HCT116 (cell line): ENCODE measurements at regions not wholly inside any gene's neighbourhood (a gene's known extent, or its start where the extent isn't known, plus 50 kb on each side); places are given as distances from the start of the nearest gene placed in this dataset.

Experiments used
- ATAC-seq: fragments of 200-7000 bp; cut with Tn5 transposase; 2 replicates; pipeline ENCODE4 v1.9.1; 2020; ENCODE audit warnings: mild to moderate bottlenecking, moderate library complexity
- BruUV-seq: library from RNA; stranded (reverse); fragments of 400-500 nt; replicated peaks from 2 replicates; lab custom pipeline; 2021; lab: Mats Ljungman, UMichigan
- CTCF ChIA-PET: fragments of 300-600 bp; sonication (Branson Sonifier 250); formaldehyde crosslinking; loops from one replicate; lab custom pipeline; 2021; ENCODE audit warnings: antibody characterized with exemption; lab: Charles Lee
- POLR2A ChIA-PET: fragments of 300-600, 350-600 bp; sonication (Branson Sonifier 250); formaldehyde crosslinking; loops from one replicate; lab custom pipeline; 2021; ENCODE audit warnings: antibody characterized with exemption; lab: Charles Lee
- RAD21 ChIA-PET, 2 experiments: fragments of 300-600 bp; sonication (Branson Sonifier 250); formaldehyde crosslinking; loops; one replicate each; lab custom pipeline; 2023; ENCODE audit warnings: low total read pairs in 2 of 2; ENCODE audit not compliant: uncharacterized antibody in 2 of 2, unreplicated experiment in 2 of 2, low non-redundant PET in 1 of 2; lab: Charles Lee
- DNase-seq: peaks from one replicate; pipeline ENCODE4 v3.0.0-alpha.2; 2010; ENCODE audit warnings: low read depth, low spot score
- H2AFZ ChIP-seq: fragments of 200-600 bp; shearing (Covaris generic), sonication (generic); 2 replicates; pipeline ENCODE4 v1.6.1; 2017; ENCODE audit warnings: low read depth, mixed run types, mixed read lengths, antibody characterized with exemption, low read length; ENCODE audit not compliant: poor library complexity, severe bottlenecking
- H3K27ac ChIP-seq: 2 replicates; pipeline ENCODE4 v1.5.1; 2012; ENCODE audit warnings: low read depth, low read length
- H3K27me3 ChIP-seq: fragments of 200-600 bp; sonication (generic); 2 replicates; pipeline ENCODE4 v1.6.1; 2016; ENCODE audit warnings: mixed run types, low read length, mixed read lengths; ENCODE audit not compliant: insufficient read depth
- H3K36me3 ChIP-seq, 2 experiments: fragments of 200-500 bp in 1 of 2; fragments of 200-600 bp in 1 of 2; sonication (Bioruptor generic) in 1 of 2; sonication (generic) in 1 of 2; 2 replicates each; pipeline versions ENCODE4 v1.5.1 to v1.6.1; 2014 to 2016; ENCODE audit warnings: low read length in 2 of 2, inconsistent platforms in 1 of 2, mixed read lengths in 1 of 2, mixed run types in 1 of 2; ENCODE audit not compliant: insufficient read depth in 2 of 2, control insufficient read depth in 1 of 2
- H3K4me1 ChIP-seq, 2 experiments: fragments of 200-600 bp in 1 of 2; sonication (generic) in 1 of 2; 2 replicates each; pipeline versions ENCODE4 v1.5.1 to v1.6.1; 2012 to 2017; ENCODE audit warnings: low read length in 2 of 2, inconsistent platforms in 1 of 2, mild to moderate bottlenecking in 1 of 2, mixed read lengths in 1 of 2, mixed run types in 1 of 2, moderate library complexity in 1 of 2; ENCODE audit not compliant: insufficient read depth in 2 of 2, control insufficient read depth in 1 of 2
- H3K4me2 ChIP-seq: fragments of 200-600 bp; sonication (generic); 2 replicates; pipeline ENCODE4 v1.6.1; 2017; ENCODE audit warnings: mixed run types, low read length, mixed read lengths
- H3K4me3 ChIP-seq, 2 experiments: fragments of 200-600 bp in 1 of 2; sonication (generic) in 1 of 2; replicated peaks in 1 of 2; 2 replicates each; pipeline ENCODE4 v1.5.1; 2011 to 2016; ENCODE audit warnings: low read length in 2 of 2, control low read depth in 1 of 2, low read depth in 1 of 2, mild to moderate bottlenecking in 1 of 2, mixed read lengths in 1 of 2, mixed run types in 1 of 2
- H3K79me2 ChIP-seq: fragments of 200-600 bp; sonication (generic); 2 replicates; pipeline ENCODE4 v1.6.1; 2017; ENCODE audit warnings: mild to moderate bottlenecking, mixed run types, low read length, moderate library complexity, mixed read lengths; ENCODE audit not compliant: insufficient read depth
- H3K9ac ChIP-seq: fragments of 200-600 bp; sonication (generic); 2 replicates; pipeline ENCODE4 v1.6.1; 2016; ENCODE audit warnings: low read length, mixed read lengths
- H3K9me2 ChIP-seq: fragments of 200-600 bp; sonication (generic), shearing (Covaris generic); 2 replicates; pipeline ENCODE4 v1.6.1; 2017; ENCODE audit warnings: mixed run types, mild to moderate bottlenecking, moderate library complexity; ENCODE audit not compliant: insufficient read depth
- H3K9me3 ChIP-seq, 2 experiments: fragments of 200-500 bp in 1 of 2; fragments of 200-600 bp in 1 of 2; sonication (Bioruptor generic) in 1 of 2; sonication (generic) in 1 of 2; 2 replicates each; pipeline ENCODE4 v1.6.1; 2014 to 2017; ENCODE audit warnings: low read length in 2 of 2, mixed read lengths in 2 of 2, inconsistent platforms in 1 of 2, low read depth in 1 of 2, mild to moderate bottlenecking in 1 of 2, mixed run types in 1 of 2, moderate library complexity in 1 of 2; ENCODE audit not compliant: control insufficient read depth in 1 of 2, insufficient read depth in 1 of 2
- H4K20me1 ChIP-seq: fragments of 200-600 bp; sonication (generic), shearing (Covaris generic); 2 replicates; pipeline ENCODE4 v1.6.1; 2017; ENCODE audit warnings: mixed run types, mild to moderate bottlenecking, moderate library complexity; ENCODE audit not compliant: insufficient read depth
- EGR1 ChIP-seq: IDR thresholded peaks from 2 replicates; pipeline ENCODE4 v1.6.1; 2012; ENCODE audit warnings: low read depth
- ELF1 ChIP-seq: IDR thresholded peaks from 2 replicates; pipeline ENCODE4 v1.6.1; 2012; ENCODE audit warnings: low read depth, borderline replicate concordance
- EZH2 ChIP-seq: fragments of 200-600 bp; sonication (generic); IDR thresholded peaks from 2 replicates; pipeline ENCODE4 v1.6.1; 2017; ENCODE audit warnings: antibody characterized with exemption, mixed run types
- EZH2phosphoT487 ChIP-seq: fragments of 200-600 bp; IDR thresholded peaks from 2 replicates; pipeline ENCODE4 v1.6.1; 2018; ENCODE audit warnings: antibody characterized with exemption, borderline replicate concordance
- FOSL1 ChIP-seq: IDR thresholded peaks from 2 replicates; pipeline ENCODE4 v1.6.1; 2012; ENCODE audit warnings: low read depth
- MAX ChIP-seq: IDR thresholded peaks from 2 replicates; pipeline ENCODE4 v1.6.1; 2012
- POLR2AphosphoS5 ChIP-seq: IDR thresholded peaks from 2 replicates; pipeline ENCODE4 v1.6.1; 2011; ENCODE audit warnings: mild to moderate bottlenecking, low read depth, low read length, moderate library complexity
- RAD21 ChIP-seq: IDR thresholded peaks from 2 replicates; pipeline ENCODE4 v1.6.1; 2012; ENCODE audit warnings: low read depth, mild to moderate bottlenecking
- SIN3A ChIP-seq: IDR thresholded peaks from 2 replicates; pipeline ENCODE4 v1.6.1; 2012; ENCODE audit warnings: low read depth
- SP1 ChIP-seq: IDR thresholded peaks from 2 replicates; pipeline ENCODE4 v1.6.1; 2012; ENCODE audit warnings: low read depth
- SRF ChIP-seq: IDR thresholded peaks from 2 replicates; pipeline ENCODE4 v1.6.1; 2012; ENCODE audit warnings: low read depth
- TCF7L2 ChIP-seq: IDR thresholded peaks from 2 replicates; pipeline ENCODE4 v1.7.0; 2011; ENCODE audit warnings: borderline replicate concordance, inconsistent platforms; ENCODE audit not compliant: insufficient read depth, insufficient read length; ENCODE audit errors: extremely low read depth
- YY1 ChIP-seq: IDR thresholded peaks from 2 replicates; pipeline ENCODE4 v1.6.1; 2011; ENCODE audit warnings: low read length, low read depth, moderate library complexity, mild to moderate bottlenecking; ENCODE audit not compliant: insufficient replicate concordance; ENCODE audit errors: extremely low read depth
- ZFX ChIP-seq: fragments of 450-650 bp; IDR thresholded peaks from 2 replicates; pipeline ENCODE4 v1.6.1; 2017
- ZNF274 ChIP-seq: fragments of 200-500 bp; sonication (Bioruptor generic); IDR thresholded peaks from 2 replicates; pipeline ENCODE4 v1.6.1; 2014; ENCODE audit warnings: mild to moderate bottlenecking, low read depth, low read length, inconsistent platforms
- intact Hi-C: fragments of 100-400 bp; cut with micrococcal nuclease; formaldehyde crosslinking; loops from 2 replicates; pipeline ENCODE4 v1.10.0; 2022
- TF ChIP-seq, protein P1 (sequence below): IDR thresholded peaks from 2 replicates; pipeline ENCODE4 v1.6.1; 2012
- TF ChIP-seq, protein P2 (sequence below): IDR thresholded peaks from 2 replicates; pipeline ENCODE4 v1.6.1; 2012; ENCODE audit warnings: low read depth

DNA sequence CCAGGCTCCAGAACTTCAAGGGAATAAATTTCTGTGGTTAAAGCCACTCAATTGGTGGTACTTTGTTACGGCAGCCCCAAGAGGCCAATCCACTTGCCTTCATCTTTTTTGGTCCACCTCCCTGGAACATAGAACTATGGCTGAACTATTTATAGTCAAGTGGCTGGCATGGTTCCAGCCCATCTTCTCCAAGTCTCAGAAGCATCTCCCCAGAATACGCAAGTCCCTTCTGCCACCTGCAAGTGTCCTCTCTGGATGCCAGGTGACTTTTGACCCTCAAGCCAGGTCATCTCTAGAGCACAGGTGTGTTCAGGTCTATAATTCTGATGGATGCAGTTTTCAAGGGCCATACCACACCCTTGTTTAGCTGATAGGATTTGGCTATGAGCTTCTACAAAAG lies 371.5 kb downstream of the AACS start:
- POLR2A ChIA-PET = no interaction called here
- no peak for DNase-seq
- RAD21 ChIA-PET = no interaction called here
- CTCF ChIA-PET = no interaction called here
- H3K4me2 ChIP-seq = no peak overlapping the region
- intact Hi-C loops = no loop called here
- no peak overlapping the region for H3K4me3 ChIP-seq
- TF ChIP-seq, protein P1, sequence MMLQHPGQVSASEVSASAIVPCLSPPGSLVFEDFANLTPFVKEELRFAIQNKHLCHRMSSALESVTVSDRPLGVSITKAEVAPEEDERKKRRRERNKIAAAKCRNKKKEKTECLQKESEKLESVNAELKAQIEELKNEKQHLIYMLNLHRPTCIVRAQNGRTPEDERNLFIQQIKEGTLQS = no peak
- TF ChIP-seq EZH2 (no peak), ELF1 (no peak)
- H3K36me3 ChIP-seq = no peaks in the 10 kb centered on the region
- no peaks in the 10 kb centered on the region for H3K4me1 ChIP-seq
- no TSS peak for BruUV-seq
- no peak overlapping the region for H2AFZ ChIP-seq
- H3K9ac ChIP-seq = no peak overlapping the region
- no peak for ATAC-seq
- H3K9me2 ChIP-seq = no peaks in the 10 kb centered on the region
- H3K9me3 ChIP-seq = no peaks in the 10 kb centered on the region
- H3K27ac ChIP-seq = no peak overlapping the region
- H3K27me3 ChIP-seq = peaks cover 3% of the 10 kb centered on the region; the same call in 1 of the 2 replicates
- H3K79me2 ChIP-seq = no peaks in the 10 kb centered on the region
- H4K20me1 ChIP-seq = no peaks in the 10 kb centered on the region

DNA sequence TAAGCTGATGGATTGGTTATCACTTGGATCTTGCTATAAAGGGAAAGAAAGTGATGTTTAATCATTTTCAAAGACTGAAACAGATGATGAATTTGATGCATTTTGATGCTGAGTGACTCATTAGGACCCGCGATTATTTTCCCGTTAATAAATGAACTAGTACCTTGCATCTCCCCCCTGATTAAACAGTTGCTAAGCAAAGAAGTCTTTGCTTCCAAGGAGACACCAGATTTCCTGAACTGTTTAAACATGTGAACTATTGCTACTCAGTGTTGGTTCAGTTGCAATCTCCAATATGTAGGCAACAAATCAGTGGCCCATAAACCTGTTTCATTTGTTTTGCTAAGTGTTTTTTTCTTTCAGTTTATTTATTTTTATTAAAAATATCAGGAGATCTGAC lies 375.2 kb downstream of the AACS start:
- no peak for DNase-seq
- Histone ChIP-seq H3K9me3 (no peaks in the 10 kb centered on the region), H3K4me3 (no peak overlapping the region), H3K27me3 (peaks cover 14% of the 10 kb centered on the region), H4K20me1 (no peaks in the 10 kb centered on the region), H3K4me1 (no peaks in the 10 kb centered on the region), H2AFZ (no peak overlapping the region), H3K79me2 (no peaks in the 10 kb centered on the region), H3K36me3 (no peaks in the 10 kb centered on the region), H3K27ac (no peak overlapping the region), H3K9me2 (no peaks in the 10 kb centered on the region), H3K4me2 (no peak overlapping the region), H3K9ac (no peak overlapping the region)
- no peak for ATAC-seq
- BruUV-seq = no TSS peak
- intact Hi-C loops = no loop called here
- ChIA-PET CTCF (no interaction called here), POLR2A (no interaction called here), RAD21 (no interaction called here)
- TF ChIP-seq TCF7L2 (no peak), FOSL1 (no peak), EGR1 (no peak), ZNF274 (no peak), YY1 (no peak), MAX (no peak), SIN3A (no peak), ZFX (no peak), POLR2AphosphoS5 (no peak), RAD21 (no peak), EZH2phosphoT487 (no peak), SRF (no peak), SP1 (no peak)
- TF ChIP-seq, protein P2, sequence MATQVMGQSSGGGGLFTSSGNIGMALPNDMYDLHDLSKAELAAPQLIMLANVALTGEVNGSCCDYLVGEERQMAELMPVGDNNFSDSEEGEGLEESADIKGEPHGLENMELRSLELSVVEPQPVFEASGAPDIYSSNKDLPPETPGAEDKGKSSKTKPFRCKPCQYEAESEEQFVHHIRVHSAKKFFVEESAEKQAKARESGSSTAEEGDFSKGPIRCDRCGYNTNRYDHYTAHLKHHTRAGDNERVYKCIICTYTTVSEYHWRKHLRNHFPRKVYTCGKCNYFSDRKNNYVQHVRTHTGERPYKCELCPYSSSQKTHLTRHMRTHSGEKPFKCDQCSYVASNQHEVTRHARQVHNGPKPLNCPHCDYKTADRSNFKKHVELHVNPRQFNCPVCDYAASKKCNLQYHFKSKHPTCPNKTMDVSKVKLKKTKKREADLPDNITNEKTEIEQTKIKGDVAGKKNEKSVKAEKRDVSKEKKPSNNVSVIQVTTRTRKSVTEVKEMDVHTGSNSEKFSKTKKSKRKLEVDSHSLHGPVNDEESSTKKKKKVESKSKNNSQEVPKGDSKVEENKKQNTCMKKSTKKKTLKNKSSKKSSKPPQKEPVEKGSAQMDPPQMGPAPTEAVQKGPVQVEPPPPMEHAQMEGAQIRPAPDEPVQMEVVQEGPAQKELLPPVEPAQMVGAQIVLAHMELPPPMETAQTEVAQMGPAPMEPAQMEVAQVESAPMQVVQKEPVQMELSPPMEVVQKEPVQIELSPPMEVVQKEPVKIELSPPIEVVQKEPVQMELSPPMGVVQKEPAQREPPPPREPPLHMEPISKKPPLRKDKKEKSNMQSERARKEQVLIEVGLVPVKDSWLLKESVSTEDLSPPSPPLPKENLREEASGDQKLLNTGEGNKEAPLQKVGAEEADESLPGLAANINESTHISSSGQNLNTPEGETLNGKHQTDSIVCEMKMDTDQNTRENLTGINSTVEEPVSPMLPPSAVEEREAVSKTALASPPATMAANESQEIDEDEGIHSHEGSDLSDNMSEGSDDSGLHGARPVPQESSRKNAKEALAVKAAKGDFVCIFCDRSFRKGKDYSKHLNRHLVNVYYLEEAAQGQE = no peak
- TF ChIP-seq, protein P1 = no peak
